Posterior vena cava (tissue), 2 donors: ENCODE measurements at regions not wholly inside any gene's neighbourhood (a gene's known extent, or its start where the extent isn't known, plus 50 kb on each side); places are given as distances from the start of the nearest gene placed in this dataset.

Experiments
- DNase-seq: peaks from one replicate; pipeline ENCODE4 v3.0.0-alpha.2; 2020; ENCODE audit warnings: low spot score
- intact Hi-C, 2 donors: fragments of 100-400 bp; cut with DNase I; formaldehyde crosslinking; loops; one replicate each; pipeline versions ENCODE4 v1.14.1 to v1.14.2; 2022 to 2023
- donor health status: DM: yes; HTN: yes; CAD: no.
- donor health status: DM: yes; HTN: yes; CAD: no.

- intact Hi-C loops, result no loop called here
- DNase-seq, result no peak
Measured at GRCh38 chr4:123755655-123756054, 359.1 kb downstream of the SPRY1 start.

DNA sequence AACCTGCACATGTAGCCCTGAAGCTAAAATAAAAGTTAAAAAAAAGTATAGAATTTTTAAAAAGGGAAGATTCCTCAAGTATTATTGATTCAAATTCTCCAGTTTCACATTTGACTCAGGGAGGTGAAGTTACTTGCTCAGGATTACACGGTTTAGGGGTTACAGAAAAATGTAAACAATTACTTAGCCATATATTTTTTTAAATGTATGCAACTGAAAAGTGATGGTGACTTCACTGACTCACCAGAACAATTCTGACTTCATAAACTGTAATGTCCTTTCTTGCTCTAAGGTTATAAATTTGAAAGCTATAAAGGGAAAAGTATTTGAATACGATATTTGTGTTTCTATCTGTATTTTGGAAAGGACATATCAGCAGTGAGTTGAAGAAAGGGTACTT, 371.2 kb downstream of the SPRY1 start:
- no peak for DNase-seq
- intact Hi-C loops, result no loop called here

GRCh38 chr4:123770884-123771283, 374.3 kb downstream of the SPRY1 start:
- no peak for DNase-seq
- intact Hi-C loops, result loop anchor here in 1 of 2 donors (5.0 to 10.0 kb wide), 2 partner anchors 334 to 491 kb away; no protein-coding TSS in a partner anchor

DNA sequence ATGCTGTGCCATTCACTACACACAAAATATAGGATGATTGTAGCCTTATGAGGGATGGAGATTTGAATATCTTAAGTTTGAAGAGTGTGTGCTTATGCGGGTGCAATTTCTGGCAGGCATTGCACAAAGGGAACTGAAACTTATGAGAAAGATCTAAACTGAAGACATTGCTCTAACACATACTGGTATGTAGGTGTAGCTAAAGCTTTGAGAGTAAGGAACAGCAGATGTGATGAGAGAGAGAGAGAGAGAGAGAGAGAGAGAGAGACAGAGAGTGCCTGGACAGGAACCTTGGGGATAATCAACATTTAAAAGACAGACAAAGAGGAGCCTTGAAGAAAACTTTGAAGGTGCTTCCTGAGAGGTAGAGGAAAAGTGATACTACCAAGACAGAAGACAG, 379.7 kb downstream of the SPRY1 start:
- DNase-seq, result no peak
- intact Hi-C loops, result loop anchor here in 1 of 2 donors (10.0 kb wide), 1 partner anchor 329 kb away; no protein-coding TSS in a partner anchor

DNA sequence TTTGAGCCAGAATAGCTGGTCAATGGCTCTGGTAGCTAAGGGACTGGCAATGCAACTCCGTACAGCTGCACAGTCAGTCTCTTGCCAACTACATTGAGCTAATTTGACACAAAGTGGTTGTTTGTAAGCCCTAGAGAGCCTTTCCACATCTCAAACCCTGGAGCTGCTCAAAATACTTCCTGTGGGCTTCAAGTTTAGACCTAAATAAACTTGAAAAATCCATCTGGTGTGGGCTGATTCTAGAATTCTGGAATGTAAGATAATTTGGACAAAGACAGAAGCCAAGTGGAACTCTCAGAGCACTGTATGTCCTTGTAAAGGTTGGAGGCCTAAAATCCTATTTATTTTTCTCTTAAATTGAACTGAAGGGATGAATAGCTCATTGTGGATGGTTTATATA, 380.8 kb downstream of the SPRY1 start:
- intact Hi-C loops, result loop anchor here in 1 of 2 donors (10.0 kb wide), 1 partner anchor 327 kb away; no protein-coding TSS in a partner anchor

DNA sequence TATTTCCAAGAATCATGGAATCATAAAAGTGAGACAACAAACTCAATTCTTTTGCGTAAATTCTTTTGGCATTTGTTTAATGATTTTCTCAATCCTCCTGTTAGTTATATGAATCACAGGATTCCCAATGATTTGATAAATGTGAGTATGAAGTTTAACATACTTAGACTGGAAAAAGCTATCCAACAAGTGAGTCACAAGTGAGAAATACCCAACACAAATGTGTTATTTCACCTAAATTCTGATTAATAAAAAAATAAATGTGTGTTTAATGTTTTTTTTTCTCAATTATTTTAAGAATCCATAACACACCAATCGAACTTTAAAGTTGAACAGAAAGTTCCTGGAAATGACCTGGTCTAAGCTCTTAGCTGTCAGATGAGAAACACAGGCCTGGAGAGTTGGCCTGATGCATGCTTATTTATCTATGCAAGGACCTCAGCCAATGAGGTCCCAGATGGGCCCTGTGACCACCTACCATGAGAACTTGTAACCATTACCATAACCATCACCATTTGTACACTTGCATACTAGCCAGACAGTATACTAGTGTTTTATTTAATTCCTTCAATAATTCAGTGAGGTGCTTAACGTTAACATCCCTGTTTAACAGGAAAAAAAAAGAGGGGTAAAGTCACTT, 386.7 kb downstream of the SPRY1 start:
- intact Hi-C loops, result loop anchor here in 1 of 2 donors (10.0 kb wide), 1 partner anchor 52 kb away; no protein-coding TSS in a partner anchor
- DNase-seq, result no peak

More for the DNA sequence above, 380.8 kb downstream of the SPRY1 start:
- DNase-seq, result no peak

DNA sequence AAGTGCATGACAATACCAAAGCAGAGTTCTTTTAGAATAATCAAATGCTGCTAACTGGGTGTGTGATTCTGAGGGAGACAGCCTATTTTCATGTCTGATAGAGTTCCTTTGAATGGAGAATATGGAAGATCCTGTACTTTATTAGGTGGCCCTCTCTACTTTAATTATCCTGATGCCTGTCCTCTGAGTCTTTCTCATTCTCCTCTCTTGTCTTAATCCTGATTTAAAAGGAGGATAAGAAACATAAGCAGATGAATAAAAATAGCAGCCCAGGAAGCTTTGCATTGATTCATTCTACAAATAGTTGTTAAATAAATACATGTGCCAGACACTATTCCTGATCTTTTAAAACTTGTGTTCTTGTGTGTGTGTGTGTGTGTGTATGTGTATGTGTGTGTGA, 387.3 kb downstream of the SPRY1 start:
- no peak for DNase-seq
- intact Hi-C loops, result loop anchor here in 1 of 2 donors (10.0 kb wide), 1 partner anchor 51 kb away; no protein-coding TSS in a partner anchor

GRCh38 chr4:123784626-123785025, 388.0 kb downstream of the SPRY1 start:
- DNase-seq, result no peak
- intact Hi-C loops, result loop anchor here in 1 of 2 donors (10.0 kb wide), 1 partner anchor 50 kb away; no protein-coding TSS in a partner anchor

- peak; percentile 89 for DNase-seq
- intact Hi-C loops, result loop anchor here in 1 of 2 donors (10.0 kb wide), 1 partner anchor 49 kb away; no protein-coding TSS in a partner anchor
Measured at GRCh38 chr4:123785538-123785937, 388.9 kb downstream of the SPRY1 start.

GRCh38 chr4:123786163-123786915, 389.7 kb downstream of the SPRY1 start:
- no peak for DNase-seq
- intact Hi-C loops, result loop anchor here in 1 of 2 donors (10.0 kb wide), 1 partner anchor 48 kb away; no protein-coding TSS in a partner anchor

GRCh38 chr4:123786920-123787319, 390.3 kb downstream of the SPRY1 start:
- intact Hi-C loops, result loop anchor here in 1 of 2 donors (10.0 kb wide), 1 partner anchor 48 kb away; no protein-coding TSS in a partner anchor
- DNase-seq, result no peak

DNA sequence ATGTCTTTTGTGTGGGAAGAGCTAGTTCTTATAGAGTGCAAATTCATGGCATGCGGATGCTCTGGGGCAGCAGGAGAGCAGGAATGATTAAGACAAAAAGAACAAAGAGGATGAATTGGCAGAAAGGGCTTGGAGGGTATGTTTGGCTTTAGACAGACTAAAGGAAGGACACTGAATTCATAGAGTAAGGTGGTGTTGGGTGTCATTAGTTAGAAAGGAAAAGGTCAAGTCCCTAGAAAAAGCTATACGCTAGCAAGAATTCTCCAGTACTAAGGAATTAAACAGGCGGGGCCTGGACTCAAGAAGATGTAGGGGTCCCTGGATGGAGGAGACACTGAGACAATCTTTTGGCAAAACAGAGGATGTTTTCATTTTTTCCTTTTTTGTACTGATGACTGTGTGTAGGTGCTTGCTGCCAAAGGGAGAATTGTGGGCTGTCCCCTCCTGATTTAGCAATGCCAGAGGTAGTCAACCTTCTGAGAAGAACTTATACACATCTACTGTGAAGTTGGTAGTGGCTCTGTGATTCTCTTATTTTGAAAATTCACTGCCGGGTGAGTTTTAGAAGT, 391.0 kb downstream of the SPRY1 start:
- intact Hi-C loops, result loop anchor here in 1 of 2 donors (10.0 kb wide), 1 partner anchor 47 kb away; no protein-coding TSS in a partner anchor
- DNase-seq, result no peak

- intact Hi-C loops, result loop anchor here in 1 of 2 donors (10.0 kb wide), 1 partner anchor 46 kb away; no protein-coding TSS in a partner anchor
Measured at GRCh38 chr4:123788577-123788976, 392.0 kb downstream of the SPRY1 start.

GRCh38 chr4:123790681-123791080, 394.1 kb downstream of the SPRY1 start:
- intact Hi-C loops, result no loop called here
- DNase-seq, result no peak

More at GRCh38 chr4:123788577-123788976, 392.0 kb downstream of the SPRY1 start:
- no peak for DNase-seq

DNA sequence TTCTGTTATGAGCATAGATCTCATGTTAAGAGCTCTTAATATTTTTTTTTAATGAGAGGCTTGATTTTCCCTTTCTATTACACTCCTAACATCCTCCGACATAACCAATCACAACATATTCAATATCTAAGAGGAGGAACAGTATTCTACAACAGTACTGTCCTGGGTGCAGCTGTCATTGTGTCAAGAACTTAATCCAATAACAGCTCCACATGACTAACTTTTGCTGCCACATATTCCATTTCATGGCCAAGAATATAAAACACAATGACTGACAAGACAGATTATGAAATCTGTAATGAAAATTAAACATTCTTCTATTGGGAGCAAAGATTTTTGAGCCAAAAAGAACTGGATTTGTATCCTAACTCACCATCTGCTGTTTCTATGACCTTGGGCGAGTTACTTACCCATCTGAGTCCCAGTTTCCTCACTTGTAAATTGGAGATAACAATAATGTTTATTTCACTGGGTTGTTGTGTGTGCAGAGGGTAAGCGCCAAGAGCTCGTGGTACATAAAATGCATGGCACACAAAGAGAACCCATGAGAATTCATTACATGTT, 405.6 kb downstream of the SPRY1 start:
- intact Hi-C loops, result no loop called here
- DNase-seq, result no peak

- intact Hi-C loops, result no loop called here
Measured at GRCh38 chr4:123802933-123803332, 406.3 kb downstream of the SPRY1 start.

GRCh38 chr4:123804196-123804721, 407.7 kb downstream of the SPRY1 start:
- intact Hi-C loops, result no loop called here
- DNase-seq, result no peak

More at GRCh38 chr4:123802933-123803332, 406.3 kb downstream of the SPRY1 start:
- no peak for DNase-seq

DNA sequence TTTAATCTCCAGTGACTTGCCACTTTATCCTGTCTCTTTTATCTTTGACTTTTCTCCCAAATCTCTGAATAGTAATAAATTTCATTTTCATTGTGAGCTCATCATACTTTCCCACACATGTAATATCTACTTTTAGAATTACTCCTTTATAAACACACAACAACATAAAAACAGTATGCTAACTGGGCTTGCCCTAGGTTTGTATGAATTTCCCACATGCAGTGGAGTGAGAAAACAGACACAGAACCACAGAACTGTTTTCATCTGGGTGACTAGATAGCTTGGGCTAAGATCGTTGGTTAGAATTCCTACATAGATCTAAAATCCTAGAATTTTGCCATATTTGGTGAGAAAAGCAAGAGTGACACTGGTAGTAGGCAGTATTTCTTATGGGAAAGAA, 409.5 kb downstream of the SPRY1 start:
- intact Hi-C loops, result no loop called here
- DNase-seq, result no peak

GRCh38 chr4:123807187-123807586, 410.6 kb downstream of the SPRY1 start:
- intact Hi-C loops, result no loop called here
- DNase-seq, result no peak
